Fibroblast of skin of left biceps (primary cell): ENCODE measurements at regions not wholly inside any gene's neighbourhood (a gene's known extent, or its start where the extent isn't known, plus 50 kb on each side); places are given as distances from the start of the nearest gene placed in this dataset.

ENCODE experiments used
- DNase-seq, 2 experiments: peaks; one replicate each; pipeline ENCODE4 v3.0.0-alpha.2; 2013; ENCODE audit warnings: low read depth in 2 of 2

DNA sequence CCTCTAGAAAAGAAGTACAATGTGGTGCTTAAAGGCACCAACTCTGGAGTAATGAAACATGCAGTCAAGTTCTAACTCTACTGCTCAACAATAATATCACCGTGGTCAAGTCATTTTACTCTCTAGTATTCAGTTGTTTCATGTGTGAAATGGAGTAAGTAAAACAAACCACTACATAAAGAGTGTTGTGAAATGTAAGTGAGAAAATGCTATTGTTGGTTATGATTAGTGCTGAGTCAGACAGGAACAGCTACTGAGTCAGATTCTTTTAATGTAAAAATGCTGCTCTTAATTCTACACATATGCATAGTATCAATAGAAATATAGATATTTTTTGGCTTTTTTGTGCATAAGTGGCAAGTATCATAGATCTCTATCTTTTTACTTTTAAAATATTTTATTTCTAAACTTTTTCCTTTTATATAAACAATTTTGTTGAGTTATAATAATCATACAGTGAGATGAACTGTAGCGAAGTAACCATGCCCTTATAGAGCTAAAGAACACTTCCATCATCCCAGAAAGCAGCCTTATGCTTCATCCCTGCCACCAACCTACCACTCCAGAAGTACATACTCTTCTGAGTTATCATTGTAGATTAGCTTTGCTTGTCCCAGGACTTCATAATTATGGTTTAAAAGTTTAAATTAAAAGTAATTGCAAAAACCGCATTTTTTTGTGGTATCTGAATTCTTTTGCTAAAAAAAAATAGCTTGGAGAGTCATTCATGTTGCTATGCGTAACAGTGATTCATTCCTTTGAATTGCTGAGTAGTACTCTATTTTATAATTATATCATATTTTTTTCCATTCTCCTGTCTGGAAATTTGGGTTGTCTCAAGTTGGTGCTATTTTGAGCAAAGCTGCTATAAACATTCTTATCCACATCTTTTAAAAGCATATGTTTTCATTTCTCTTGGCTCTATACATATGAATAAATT is 548.2 kb upstream of the CLINT1 start:
- DNase-seq: peak; percentile 71 to 74

DNA sequence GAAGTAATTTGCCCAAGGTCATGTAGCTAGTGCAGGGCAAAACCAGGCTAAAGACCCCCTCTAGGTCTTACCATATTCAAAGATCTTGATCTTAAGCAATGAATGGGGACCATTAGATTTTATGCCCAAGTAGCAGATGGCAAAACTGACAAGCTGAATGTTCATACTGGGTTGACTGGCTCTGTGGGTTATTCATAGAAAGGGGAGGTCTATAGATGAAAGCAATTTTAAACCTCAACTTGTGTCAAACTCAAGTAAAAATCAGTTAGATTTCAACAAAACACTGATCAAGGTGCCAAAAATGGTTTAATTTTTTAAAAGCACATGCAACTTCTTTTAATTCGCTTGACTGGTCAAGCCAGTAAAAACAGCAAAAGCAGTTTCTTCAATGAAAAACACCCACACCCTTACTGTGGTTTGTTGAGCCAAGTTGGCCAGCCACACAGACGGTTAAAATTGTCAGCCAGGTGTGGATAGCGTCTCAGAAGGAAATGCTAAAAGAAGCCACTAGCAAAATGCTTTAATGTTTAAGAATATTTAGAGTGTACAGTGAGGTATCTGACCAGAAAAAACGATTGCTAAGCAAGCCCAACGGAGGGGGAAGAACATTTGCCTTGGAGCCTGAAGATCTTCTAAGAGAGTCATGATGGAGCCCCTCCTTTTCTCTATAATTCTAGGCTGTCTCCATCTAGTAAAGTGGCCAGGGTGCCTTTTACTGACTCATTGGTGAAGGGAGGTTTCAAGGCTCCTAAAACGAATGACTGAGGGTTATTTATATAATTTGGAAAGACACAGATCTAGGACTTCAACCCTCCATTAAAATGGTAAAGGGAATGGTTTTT is 539.6 kb upstream of the CLINT1 start:
- DNase-seq: no peak

DNA sequence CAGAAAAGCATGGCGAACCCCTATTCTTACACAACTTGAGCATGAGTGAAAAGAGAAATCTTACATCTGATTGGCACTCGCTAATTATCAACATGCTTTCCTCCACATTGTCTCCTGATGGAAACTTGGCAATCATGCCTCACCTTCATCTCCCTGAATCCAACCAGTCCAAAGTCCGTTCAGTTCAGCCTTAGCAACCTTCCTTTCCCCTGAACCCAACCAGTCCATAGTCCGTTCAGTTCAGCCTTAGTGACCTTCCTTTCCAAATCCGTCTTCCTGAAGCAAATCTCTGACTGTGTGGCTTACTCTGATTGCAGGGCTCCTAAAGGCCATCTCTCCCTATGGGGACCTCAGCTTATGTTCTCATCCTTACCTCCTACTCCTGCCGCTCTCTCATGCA is 538.3 kb upstream of the CLINT1 start:
- no peak for DNase-seq

GRCh38 chr5:158394102-158394501 is 535.2 kb upstream of the CLINT1 start:
- no peak for DNase-seq

DNA sequence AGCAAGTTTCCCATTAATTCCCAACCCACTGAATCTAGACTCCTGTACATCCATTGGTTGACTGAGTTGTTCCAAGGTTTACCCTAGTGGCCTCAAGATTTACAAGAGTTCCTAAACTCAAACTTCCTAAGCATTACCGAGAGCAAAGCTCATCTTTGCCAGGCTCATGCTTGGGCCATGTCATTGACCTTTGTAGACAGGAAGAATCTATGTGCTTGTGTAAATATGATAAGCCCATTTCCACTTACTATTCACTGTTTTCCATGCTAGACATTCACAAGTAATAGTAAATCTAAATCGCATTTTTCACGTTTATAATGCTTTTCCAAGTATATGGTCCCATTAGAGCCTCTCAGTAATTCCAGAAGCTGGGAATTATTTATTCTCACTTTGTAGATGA is 534.5 kb upstream of the CLINT1 start:
- DNase-seq: no peak

GRCh38 chr5:158392753-158393152 is 533.8 kb upstream of the CLINT1 start:
- DNase-seq: no peak

- DNase-seq: peak; percentile 47 to 51
Measured at GRCh38 chr5:158390577-158390976, 531.6 kb upstream of the CLINT1 start.

DNA sequence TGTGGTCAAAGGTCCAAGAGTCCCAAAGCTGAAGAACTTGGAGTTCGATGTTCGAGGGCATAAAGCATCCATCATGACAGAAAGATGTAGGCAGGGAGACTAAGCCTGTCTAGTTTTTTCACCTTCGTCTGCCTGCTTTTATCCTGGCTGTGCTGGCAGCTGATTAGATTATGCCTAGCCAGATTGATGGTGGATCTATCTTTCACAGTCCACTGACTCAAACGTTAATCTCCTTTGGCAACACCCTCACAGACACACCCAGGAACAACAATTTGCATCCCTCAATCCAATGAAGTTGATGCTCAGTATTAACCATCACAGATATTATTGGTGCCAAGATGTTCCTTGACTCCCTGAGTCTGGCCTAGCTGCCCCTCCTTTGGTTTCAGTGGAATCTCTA is 530.8 kb upstream of the CLINT1 start:
- DNase-seq: no peak

DNA sequence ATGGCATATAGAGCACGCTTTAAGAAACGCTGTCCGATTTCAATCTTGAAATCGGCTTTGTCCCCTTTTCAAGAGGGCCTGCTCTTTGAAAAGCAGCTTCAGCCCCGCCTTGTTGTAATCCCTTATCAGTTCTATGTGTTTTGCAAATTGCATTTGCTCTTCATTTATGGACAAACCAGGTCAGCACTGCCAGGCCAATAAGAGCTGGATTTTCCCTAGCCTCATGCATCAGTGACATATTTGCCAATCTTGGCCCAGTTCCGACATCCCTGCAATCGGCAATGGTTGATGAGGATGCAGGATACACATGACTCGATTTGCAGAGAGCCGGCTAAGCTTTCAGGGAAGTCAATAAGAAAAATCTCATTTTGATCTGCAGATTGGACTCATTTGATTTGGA is 529.1 kb upstream of the CLINT1 start:
- no peak for DNase-seq

DNA sequence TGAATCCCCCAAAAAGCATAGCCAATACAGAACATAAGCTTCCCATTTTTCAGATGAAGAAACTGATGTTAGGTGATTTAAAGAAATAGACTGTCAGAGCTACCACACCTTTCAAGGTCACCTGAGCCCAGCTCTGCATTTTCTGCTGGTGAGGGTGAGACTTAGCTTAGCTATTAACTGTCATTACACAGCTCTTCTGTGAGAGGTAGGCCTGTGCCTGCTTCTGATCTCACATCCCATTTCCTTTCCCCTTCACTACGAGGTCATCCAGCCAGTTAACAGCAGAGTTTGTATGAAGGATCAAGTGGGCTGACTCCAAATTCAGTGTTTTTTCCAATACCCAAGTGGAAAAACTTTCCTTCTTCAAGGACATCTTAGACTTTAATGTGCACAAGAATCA is 528.6 kb upstream of the CLINT1 start:
- no peak for DNase-seq

GRCh38 chr5:158385982-158386381 is 527.0 kb upstream of the CLINT1 start:
- DNase-seq: no peak

DNA sequence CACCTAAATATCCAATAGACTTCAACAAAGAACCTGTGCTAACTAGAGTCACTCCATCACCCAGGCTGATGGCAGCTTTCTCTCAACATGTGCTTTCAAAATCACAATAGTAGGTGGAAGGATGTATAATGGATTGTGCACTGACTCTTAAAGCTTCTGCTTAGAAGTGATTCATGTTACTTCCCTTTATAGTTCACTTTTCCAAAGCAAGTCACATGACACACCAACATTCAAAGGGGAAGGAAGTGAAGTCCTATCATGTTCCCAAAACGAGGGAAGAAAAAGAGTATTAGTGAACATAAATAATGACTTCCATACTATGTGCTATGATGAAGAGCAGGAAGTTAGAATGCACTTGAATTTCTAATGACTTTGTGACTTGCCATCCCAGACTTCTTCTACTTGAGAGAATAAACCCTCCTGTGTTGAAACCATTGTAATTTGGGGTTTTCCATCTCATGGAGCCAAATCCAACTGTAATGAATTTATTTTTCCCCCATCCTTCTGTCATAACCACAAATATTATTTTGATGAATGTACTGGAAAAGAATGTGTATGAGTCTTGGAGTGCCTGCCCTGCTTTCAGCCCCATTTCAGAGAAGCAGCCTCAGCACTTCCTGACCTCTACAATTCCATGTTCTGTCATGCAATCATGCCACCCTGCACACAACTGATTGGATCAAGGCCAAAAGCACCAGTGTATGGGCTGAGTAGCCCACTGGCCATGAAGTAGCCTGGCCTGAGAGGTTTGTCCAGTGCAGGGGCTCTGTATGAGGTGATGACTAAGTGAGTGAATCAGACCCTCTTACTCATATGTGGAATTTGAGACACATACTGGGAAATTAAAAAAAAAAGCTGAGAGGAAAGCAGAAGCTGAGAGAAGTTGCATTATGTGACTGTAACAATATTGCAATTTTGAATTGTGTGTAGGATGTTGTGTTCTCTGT is 525.9 kb upstream of the CLINT1 start:
- DNase-seq: peak; percentile 91 to 92

- DNase-seq: no peak
Measured at GRCh38 chr5:158383486-158383885, 524.5 kb upstream of the CLINT1 start.

DNA sequence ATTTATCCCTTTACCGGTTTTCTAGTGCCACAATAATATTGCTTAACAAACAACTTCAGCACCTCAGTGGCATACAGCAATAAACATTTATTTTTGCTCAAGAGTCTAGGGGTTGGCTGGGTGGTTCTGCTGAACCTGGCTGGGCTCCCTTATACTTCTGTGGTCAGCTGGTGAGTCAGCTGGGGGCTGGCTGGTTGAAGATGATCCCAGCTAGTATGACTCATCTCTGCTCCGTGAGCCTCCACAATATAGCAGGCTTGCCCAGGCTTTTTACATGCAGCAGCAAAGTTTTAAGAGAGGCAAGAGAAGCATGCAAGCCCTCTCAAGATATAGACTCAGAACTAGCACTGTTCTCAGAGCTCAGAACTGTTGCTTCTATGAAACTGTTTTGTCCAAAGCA is 523.5 kb upstream of the CLINT1 start:
- peak; percentile 91 to 92 for DNase-seq

DNA sequence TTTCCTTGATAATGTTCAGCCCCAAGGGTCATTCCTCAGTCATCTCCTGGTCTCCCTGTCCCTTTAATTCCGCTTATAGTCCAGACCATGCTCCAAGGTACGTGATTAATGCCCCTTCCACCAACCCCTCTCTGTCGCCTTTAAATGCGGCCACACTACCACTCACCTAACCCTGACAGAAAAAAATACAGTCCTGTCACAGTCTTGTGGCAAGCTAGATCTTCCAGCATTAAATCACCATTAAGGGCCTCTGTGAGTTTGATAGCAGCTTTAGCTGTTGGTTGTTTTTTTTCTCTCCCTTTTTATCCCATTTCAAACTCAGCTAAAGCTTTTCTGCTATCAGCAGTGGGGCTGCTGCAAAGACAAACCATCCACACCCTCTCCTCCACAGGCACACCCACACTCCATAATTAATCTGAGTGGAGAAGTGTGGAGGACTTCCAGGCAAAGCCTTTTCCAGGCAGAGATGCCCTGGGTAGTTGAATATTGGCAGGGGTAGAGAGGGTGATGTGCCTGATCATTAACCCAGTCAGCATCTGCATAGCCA is 522.7 kb upstream of the CLINT1 start:
- no peak for DNase-seq

- DNase-seq: no peak
Measured at GRCh38 chr5:158380661-158381060, 521.7 kb upstream of the CLINT1 start.

DNA sequence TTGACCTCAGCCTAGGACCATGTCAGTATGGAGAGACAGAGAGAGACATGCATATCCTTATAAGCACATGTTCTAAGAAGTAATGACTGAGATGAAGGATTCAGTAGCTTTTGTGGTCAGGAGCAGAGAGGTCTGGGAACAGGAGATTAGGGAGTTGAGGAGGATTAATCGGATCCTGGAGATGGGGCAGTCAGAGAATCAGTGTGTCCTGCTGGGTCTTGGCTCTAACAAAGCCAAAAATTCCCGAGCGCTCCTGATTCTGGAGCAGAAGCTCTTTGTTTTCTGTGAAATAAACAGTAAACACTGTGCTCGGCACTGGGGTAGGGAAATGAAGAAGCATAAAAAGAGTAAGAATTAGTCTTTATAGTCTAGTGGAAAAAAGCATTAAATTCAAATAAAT is 520.0 kb upstream of the CLINT1 start:
- no peak for DNase-seq

GRCh38 chr5:158376679-158377078 is 517.7 kb upstream of the CLINT1 start:
- no peak for DNase-seq

DNA sequence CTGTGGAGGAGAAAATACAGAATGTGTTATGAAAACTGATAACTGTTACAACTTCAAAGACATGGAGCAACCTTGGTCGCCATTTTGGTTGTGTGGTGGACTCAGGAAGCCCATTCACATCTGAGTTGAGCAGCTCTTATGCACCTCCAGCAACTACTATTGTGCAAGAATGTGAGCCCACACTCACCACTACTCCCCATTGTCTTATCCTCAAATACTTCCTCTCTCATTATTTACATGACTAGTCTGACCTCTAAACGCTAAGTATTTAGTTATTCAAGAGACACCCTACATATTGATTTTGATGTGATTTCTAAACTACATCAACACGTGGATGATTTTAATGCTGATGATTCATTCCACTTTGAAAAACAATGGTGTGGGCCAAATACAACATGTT is 516.6 kb upstream of the CLINT1 start:
- no peak for DNase-seq

GRCh38 chr5:158373608-158374395 is 514.9 kb upstream of the CLINT1 start:
- DNase-seq: no peak

DNA sequence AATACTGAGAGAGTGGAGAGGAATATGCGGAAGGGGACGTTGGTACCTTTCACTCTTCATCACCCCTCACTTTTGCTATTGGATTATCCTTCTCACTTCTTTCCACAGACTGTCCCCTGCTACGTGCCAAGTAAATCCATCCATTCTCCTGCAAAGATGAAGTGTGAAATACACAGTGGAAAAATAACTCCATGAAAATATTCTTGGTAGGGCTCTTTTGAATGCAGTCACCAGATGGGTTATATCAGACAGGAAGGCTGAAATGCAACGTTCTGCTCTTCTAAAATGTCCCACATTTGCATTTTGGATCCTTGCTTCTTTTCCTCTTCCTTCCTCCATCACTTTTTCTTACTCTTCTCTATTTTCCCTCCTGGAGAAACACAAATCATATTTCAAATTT is 510.3 kb upstream of the CLINT1 start:
- no peak for DNase-seq
